GM12878 (cell line): ENCODE measurements at regions not wholly inside any gene's neighbourhood (a gene's known extent, or its start where the extent isn't known, plus 50 kb on each side); places are given as distances from the start of the nearest gene placed in this dataset.

Source experiments
- EGR1 ChIP-seq, 2 experiments: IDR thresholded peaks; 1 replicate in 1 of 2; 2 replicates in 1 of 2; pipeline ENCODE4 v1.6.1; 2011 to 2012; ENCODE audit warnings: low read depth in 2 of 2, low read length in 2 of 2, borderline replicate concordance in 1 of 2, mild to moderate bottlenecking in 1 of 2, moderate library complexity in 1 of 2
- JUNB ChIP-seq: IDR thresholded peaks from 2 replicates; pipeline ENCODE4 v1.6.1; 2016; ENCODE audit warnings: antibody characterized with exemption, mild to moderate bottlenecking
- MXI1 ChIP-seq: fragments of 150-350 bp; IDR thresholded peaks from 2 replicates; pipeline ENCODE4 v1.6.1; 2011; ENCODE audit warnings: low read depth, mild to moderate bottlenecking, inconsistent platforms, low read length, improper control_type of control experiment
- MYC ChIP-seq: IDR thresholded peaks from 2 replicates; pipeline ENCODE4 v1.6.1; 2011; ENCODE audit warnings: mild to moderate bottlenecking, low read length, moderate library complexity, inconsistent platforms; ENCODE audit not compliant: insufficient read depth, insufficient replicate concordance, insufficient read length, severe bottlenecking
- POLR2A ChIP-seq: IDR thresholded peaks from 2 replicates; pipeline ENCODE4 v1.6.1; 2011; ENCODE audit warnings: low read depth, mild to moderate bottlenecking, low read length
- POLR2AphosphoS5 ChIP-seq: IDR thresholded peaks from 2 replicates; pipeline ENCODE4 v1.6.1; 2011; ENCODE audit warnings: mild to moderate bottlenecking, low read length, inconsistent platforms
- RAD21 ChIP-seq: IDR thresholded peaks from 2 replicates; pipeline ENCODE4 v1.6.1; 2011; ENCODE audit warnings: mild to moderate bottlenecking, low read depth, low read length, moderate library complexity; ENCODE audit not compliant: insufficient read depth
- TAF1 ChIP-seq: IDR thresholded peaks from 2 replicates; pipeline ENCODE4 v1.6.1; 2011; ENCODE audit warnings: mild to moderate bottlenecking, low read depth, low read length, borderline replicate concordance
- TARDBP ChIP-seq: IDR thresholded peaks from 2 replicates; pipeline ENCODE4 v1.6.1; 2016; ENCODE audit warnings: borderline replicate concordance
- TCF12 ChIP-seq: IDR thresholded peaks from 2 replicates; pipeline ENCODE4 v1.6.1; 2011; ENCODE audit warnings: low read depth, mild to moderate bottlenecking, low read length
- TF ChIP-seq, protein P1 (sequence below): IDR thresholded peaks from 2 replicates; pipeline ENCODE4 v1.6.1; 2012; ENCODE audit warnings: low read depth, low read length, improper control_type of control experiment
- TF ChIP-seq, protein P2 (sequence below): fragments of 450-650 bp; IDR thresholded peaks from 2 replicates; pipeline ENCODE4 v1.6.1; 2017; ENCODE audit warnings: antibody characterized with exemption, mild to moderate bottlenecking, moderate library complexity
- TF ChIP-seq, protein P3 (sequence below), 3 experiments: IDR thresholded peaks in 2 of 3; conservative IDR thresholded peaks in 1 of 3; 2 replicates each; pipeline ENCODE4 v1.5.1; 2011; ENCODE audit warnings: low read depth in 3 of 3, low read length in 3 of 3, mild to moderate bottlenecking in 3 of 3, control low read depth in 2 of 3, moderate library complexity in 2 of 3, inconsistent platforms in 1 of 3, mixed read lengths in 1 of 3; ENCODE audit not compliant: control insufficient read depth in 2 of 3, insufficient read depth in 1 of 3; ENCODE audit errors: extremely low read depth in 1 of 3
- TF ChIP-seq, protein P4 (sequence below): IDR thresholded peaks from 2 replicates; pipeline ENCODE4 v1.6.1; 2012; ENCODE audit warnings: low read length, inconsistent platforms

DNA sequence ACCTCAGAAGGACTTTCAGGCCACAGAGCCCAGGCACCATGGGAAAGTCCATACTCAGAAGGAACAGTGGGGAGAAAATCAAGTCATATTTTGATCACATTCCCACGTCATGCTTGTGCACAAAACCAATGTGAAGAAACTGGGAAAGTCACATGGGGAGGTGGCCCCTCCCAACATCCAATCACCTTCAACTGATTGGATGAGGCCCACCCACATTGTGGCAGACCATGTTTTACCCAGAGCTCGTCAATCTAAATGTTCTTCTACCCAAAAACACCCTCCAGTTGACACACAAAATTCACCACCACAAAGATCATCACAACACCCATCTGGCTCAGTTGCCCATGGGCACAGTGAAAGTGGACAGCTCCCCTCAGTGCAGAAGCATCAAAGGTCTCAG lies 248.2 kb upstream of the IGF1R start:
- no peak for TF ChIP-seq JUNB
- TF ChIP-seq, protein P1, sequence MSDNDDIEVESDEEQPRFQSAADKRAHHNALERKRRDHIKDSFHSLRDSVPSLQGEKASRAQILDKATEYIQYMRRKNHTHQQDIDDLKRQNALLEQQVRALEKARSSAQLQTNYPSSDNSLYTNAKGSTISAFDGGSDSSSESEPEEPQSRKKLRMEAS: no peak
- TF ChIP-seq POLR2A: no peak
- no peak for TF ChIP-seq POLR2AphosphoS5
- no peak for TF ChIP-seq TAF1
- TF ChIP-seq, protein P2, sequence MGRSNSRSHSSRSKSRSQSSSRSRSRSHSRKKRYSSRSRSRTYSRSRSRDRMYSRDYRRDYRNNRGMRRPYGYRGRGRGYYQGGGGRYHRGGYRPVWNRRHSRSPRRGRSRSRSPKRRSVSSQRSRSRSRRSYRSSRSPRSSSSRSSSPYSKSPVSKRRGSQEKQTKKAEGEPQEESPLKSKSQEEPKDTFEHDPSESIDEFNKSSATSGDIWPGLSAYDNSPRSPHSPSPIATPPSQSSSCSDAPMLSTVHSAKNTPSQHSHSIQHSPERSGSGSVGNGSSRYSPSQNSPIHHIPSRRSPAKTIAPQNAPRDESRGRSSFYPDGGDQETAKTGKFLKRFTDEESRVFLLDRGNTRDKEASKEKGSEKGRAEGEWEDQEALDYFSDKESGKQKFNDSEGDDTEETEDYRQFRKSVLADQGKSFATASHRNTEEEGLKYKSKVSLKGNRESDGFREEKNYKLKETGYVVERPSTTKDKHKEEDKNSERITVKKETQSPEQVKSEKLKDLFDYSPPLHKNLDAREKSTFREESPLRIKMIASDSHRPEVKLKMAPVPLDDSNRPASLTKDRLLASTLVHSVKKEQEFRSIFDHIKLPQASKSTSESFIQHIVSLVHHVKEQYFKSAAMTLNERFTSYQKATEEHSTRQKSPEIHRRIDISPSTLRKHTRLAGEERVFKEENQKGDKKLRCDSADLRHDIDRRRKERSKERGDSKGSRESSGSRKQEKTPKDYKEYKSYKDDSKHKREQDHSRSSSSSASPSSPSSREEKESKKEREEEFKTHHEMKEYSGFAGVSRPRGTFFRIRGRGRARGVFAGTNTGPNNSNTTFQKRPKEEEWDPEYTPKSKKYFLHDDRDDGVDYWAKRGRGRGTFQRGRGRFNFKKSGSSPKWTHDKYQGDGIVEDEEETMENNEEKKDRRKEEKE: no peak
- no peak for TF ChIP-seq MYC
- no peak for TF ChIP-seq MXI1
- TF ChIP-seq, protein P3, sequence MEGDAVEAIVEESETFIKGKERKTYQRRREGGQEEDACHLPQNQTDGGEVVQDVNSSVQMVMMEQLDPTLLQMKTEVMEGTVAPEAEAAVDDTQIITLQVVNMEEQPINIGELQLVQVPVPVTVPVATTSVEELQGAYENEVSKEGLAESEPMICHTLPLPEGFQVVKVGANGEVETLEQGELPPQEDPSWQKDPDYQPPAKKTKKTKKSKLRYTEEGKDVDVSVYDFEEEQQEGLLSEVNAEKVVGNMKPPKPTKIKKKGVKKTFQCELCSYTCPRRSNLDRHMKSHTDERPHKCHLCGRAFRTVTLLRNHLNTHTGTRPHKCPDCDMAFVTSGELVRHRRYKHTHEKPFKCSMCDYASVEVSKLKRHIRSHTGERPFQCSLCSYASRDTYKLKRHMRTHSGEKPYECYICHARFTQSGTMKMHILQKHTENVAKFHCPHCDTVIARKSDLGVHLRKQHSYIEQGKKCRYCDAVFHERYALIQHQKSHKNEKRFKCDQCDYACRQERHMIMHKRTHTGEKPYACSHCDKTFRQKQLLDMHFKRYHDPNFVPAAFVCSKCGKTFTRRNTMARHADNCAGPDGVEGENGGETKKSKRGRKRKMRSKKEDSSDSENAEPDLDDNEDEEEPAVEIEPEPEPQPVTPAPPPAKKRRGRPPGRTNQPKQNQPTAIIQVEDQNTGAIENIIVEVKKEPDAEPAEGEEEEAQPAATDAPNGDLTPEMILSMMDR (IDR thresholded peaks at IDR 0.05 in 2 of 3, conservative IDR thresholded peaks at IDR 0.05 in 1 of 3; ENCODE audit: control insufficient read depth in 2 of 3, extremely low read depth in 1 of 3, insufficient read depth in 1 of 3, low read depth in 3 of 3, low read length in 3 of 3): no peak
- TF ChIP-seq EGR1 (IDR thresholded peaks at IDR 0.05; ENCODE audit: borderline replicate concordance in 1 of 2, low read depth in 2 of 2, low read length in 2 of 2): no peak
- TF ChIP-seq TARDBP: no peak
- no peak for TF ChIP-seq TCF12
- no peak for TF ChIP-seq RAD21
- TF ChIP-seq, protein P4, sequence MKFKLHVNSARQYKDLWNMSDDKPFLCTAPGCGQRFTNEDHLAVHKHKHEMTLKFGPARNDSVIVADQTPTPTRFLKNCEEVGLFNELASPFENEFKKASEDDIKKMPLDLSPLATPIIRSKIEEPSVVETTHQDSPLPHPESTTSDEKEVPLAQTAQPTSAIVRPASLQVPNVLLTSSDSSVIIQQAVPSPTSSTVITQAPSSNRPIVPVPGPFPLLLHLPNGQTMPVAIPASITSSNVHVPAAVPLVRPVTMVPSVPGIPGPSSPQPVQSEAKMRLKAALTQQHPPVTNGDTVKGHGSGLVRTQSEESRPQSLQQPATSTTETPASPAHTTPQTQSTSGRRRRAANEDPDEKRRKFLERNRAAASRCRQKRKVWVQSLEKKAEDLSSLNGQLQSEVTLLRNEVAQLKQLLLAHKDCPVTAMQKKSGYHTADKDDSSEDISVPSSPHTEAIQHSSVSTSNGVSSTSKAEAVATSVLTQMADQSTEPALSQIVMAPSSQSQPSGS: no peak
